HUES6 (cell line): ENCODE measurements at regions not wholly inside any gene's neighbourhood (a gene's known extent, or its start where the extent isn't known, plus 50 kb on each side); places are given as distances from the start of the nearest gene placed in this dataset.

Source experiments
- H3K27ac ChIP-seq: 2 replicates; pipeline ENCODE4 v1.7.0; 2013; ENCODE audit warnings: low read depth, mild to moderate bottlenecking, low read length, inconsistent platforms
- H3K27me3 ChIP-seq: 2 replicates; pipeline ENCODE4 v1.6.1; 2013; ENCODE audit warnings: low read length; ENCODE audit not compliant: control insufficient read depth, insufficient read depth
- H3K36me3 ChIP-seq: 2 replicates; pipeline ENCODE4 v1.6.1; 2013; ENCODE audit warnings: low read length; ENCODE audit not compliant: control insufficient read depth, insufficient read depth
- H3K4me1 ChIP-seq: 2 replicates; pipeline ENCODE4 v1.6.1; 2013; ENCODE audit warnings: low read length; ENCODE audit not compliant: control insufficient read depth, insufficient read depth
- H3K4me3 ChIP-seq: 2 replicates; pipeline ENCODE4 v1.5.1; 2013; ENCODE audit warnings: low read depth, low read length
- H3K9ac ChIP-seq: one replicate; pipeline ENCODE4 v1.6.1; 2013; ENCODE audit warnings: mild to moderate bottlenecking, low read length
- H3K9me3 ChIP-seq: 2 replicates; pipeline ENCODE4 v1.6.1; 2013; ENCODE audit warnings: low read depth, low read length; ENCODE audit not compliant: control insufficient read depth, insufficient read depth

- H3K9ac ChIP-seq = no peak overlapping the region
- no peaks in the 10 kb centered on the region for H3K4me1 ChIP-seq
- no peak overlapping the region for H3K4me3 ChIP-seq
- H3K36me3 ChIP-seq = no peaks in the 10 kb centered on the region
- no peaks in the 10 kb centered on the region for H3K9me3 ChIP-seq
- no peaks in the 10 kb centered on the region for H3K27me3 ChIP-seq
- H3K27ac ChIP-seq = no peak overlapping the region
Measured at GRCh38 chr9:13756943-13757342, 477.5 kb upstream of the MPDZ start.

GRCh38 chr9:13755551-13755950, 476.1 kb upstream of the MPDZ start:
- no peak overlapping the region for H3K9ac ChIP-seq
- H3K36me3 ChIP-seq = no peaks in the 10 kb centered on the region
- no peaks in the 10 kb centered on the region for H3K9me3 ChIP-seq
- no peak overlapping the region for H3K27ac ChIP-seq
- H3K4me3 ChIP-seq = no peak overlapping the region
- no peaks in the 10 kb centered on the region for H3K27me3 ChIP-seq
- no peaks in the 10 kb centered on the region for H3K4me1 ChIP-seq

DNA sequence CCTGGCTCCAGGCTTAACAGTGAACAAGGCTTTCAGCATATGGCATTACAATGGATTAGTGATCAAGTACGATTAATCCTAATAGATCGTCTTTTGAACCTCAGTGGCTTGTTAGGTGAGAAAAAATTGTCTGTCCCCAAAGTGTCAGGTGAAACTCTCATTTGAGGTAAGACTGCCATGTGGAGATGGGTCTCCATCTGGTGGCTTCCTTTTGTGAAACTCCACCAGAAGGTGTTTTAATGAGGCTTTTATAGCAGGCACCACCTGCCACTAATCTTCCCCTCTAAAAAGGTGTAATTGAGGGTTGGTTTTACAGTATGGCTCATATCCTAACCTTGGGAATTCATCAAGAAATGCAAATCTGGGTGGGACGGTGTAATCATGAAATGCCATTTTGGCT, 471.1 kb upstream of the MPDZ start:
- Histone ChIP-seq H3K9me3 (no peaks in the 10 kb centered on the region), H3K9ac (no peak overlapping the region), H3K36me3 (no peaks in the 10 kb centered on the region), H3K27ac (no peak overlapping the region), H3K4me1 (no peaks in the 10 kb centered on the region), H3K4me3 (no peak overlapping the region), H3K27me3 (no peaks in the 10 kb centered on the region)

DNA sequence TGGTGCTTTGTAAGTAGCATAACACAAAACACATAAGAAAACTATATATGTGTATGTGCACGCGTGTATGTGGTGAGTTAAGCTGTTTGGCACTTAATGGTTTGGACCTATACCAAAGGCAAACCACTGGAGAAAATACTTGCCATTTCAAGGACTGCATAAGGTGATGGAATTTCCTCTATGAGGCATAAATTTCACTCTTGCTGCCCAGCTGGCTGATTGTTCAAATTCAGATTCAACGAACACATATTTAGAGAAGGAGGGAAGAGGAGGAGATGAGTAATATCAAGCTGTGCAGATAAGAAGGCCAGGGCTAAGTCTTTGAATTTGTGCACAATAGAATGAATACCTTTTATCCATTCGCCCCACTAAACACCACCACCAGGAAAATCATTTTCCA, 470.6 kb upstream of the MPDZ start:
- H3K4me3 ChIP-seq = no peak overlapping the region
- no peaks in the 10 kb centered on the region for H3K9me3 ChIP-seq
- H3K27ac ChIP-seq = no peak overlapping the region

GRCh38 chr9:13746876-13747275, 467.4 kb upstream of the MPDZ start:
- Histone ChIP-seq H3K27ac (no peak overlapping the region), H3K9ac (no peak overlapping the region), H3K9me3 (no peaks in the 10 kb centered on the region)

More for the DNA sequence above, 470.6 kb upstream of the MPDZ start:
- Histone ChIP-seq H3K27me3 (no peaks in the 10 kb centered on the region), H3K9ac (no peak overlapping the region), H3K4me1 (no peaks in the 10 kb centered on the region), H3K36me3 (no peaks in the 10 kb centered on the region)

DNA sequence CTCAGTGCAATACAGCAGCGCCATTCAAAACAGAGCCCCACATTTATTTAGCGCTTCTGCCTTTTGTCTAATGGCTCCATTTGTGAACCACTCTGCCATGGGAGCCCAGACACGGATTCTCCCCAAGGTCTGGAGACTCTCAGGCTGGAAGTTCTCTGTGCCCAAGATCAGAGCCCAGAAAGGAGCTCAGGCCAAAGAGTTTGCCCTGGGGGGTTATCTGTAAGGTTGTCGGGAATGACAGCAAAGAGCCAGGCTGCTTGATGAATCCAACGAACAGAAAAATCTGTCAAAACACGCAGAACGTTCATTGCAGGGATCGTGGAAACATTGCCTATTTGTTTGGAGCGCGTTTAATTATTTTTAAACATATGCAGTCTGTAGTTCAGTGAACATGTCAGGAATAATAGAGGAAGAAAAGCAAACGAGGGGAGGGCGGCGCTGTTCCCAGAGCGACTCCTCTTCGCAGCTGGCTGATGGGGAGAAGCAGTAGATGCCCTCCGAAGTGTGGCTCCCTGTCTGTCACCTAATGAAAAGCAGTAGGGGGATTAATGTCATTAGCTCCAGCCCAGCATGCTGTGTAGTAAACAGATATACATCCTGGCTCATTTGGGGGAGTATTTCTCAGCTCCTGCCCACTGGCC, 464.9 kb upstream of the MPDZ start:
- no peaks in the 10 kb centered on the region for H3K36me3 ChIP-seq

More at GRCh38 chr9:13746876-13747275, 467.4 kb upstream of the MPDZ start:
- Histone ChIP-seq H3K4me3 (no peak overlapping the region), H3K27me3 (no peaks in the 10 kb centered on the region), H3K4me1 (no peaks in the 10 kb centered on the region), H3K36me3 (no peaks in the 10 kb centered on the region)

DNA sequence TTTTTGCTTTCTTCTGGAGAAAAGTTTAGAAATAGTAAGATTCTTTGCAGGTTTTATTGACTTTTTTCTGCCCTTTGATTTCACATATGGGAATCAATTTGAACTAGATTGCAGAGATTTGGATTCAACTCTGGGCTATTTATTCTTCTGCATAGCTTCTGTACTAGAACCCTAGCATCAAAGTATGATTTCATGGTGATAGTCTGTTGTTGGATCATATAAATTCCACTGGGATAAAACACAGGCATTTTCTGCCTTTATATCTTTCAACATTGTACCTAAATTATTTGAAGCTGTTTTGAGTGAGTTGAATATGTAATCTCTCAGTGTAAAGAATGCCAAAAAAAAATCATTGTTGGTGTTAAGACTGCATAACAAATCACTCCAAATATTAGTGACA, 458.4 kb upstream of the MPDZ start:
- H3K27ac ChIP-seq = no peak overlapping the region
- no peaks in the 10 kb centered on the region for H3K27me3 ChIP-seq
- no peaks in the 10 kb centered on the region for H3K9me3 ChIP-seq
- no peaks in the 10 kb centered on the region for H3K4me1 ChIP-seq
- H3K9ac ChIP-seq = no peak overlapping the region
- H3K36me3 ChIP-seq = no peaks in the 10 kb centered on the region
- no peak overlapping the region for H3K4me3 ChIP-seq

More for the DNA sequence above, 464.9 kb upstream of the MPDZ start:
- Histone ChIP-seq H3K4me1 (no peaks in the 10 kb centered on the region), H3K27me3 (no peaks in the 10 kb centered on the region), H3K4me3 (no peak overlapping the region), H3K9ac (no peak overlapping the region), H3K27ac (no peak overlapping the region), H3K9me3 (no peaks in the 10 kb centered on the region)

DNA sequence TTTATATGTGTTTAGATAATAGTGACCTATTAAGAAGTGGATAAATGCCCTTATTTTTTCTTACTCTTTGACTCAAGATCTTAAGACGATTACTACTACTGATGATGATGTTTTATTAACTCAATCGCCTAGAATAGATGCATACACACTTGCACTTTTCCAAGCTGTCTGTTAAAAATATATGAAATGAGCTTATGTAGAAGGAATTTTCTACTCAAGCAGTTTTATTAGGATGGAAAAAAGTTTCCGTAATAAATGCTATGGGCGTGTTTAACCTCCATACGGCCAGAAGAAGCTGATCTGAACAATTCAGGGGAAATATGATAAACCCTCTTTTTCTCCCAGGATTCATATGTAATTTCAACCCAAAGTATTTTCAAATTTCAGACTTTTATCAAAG, 455.7 kb upstream of the MPDZ start:
- Histone ChIP-seq H3K27me3 (no peaks in the 10 kb centered on the region), H3K4me3 (no peak overlapping the region), H3K9ac (no peak overlapping the region), H3K9me3 (no peaks in the 10 kb centered on the region), H3K4me1 (no peaks in the 10 kb centered on the region), H3K27ac (no peak overlapping the region), H3K36me3 (no peaks in the 10 kb centered on the region)

DNA sequence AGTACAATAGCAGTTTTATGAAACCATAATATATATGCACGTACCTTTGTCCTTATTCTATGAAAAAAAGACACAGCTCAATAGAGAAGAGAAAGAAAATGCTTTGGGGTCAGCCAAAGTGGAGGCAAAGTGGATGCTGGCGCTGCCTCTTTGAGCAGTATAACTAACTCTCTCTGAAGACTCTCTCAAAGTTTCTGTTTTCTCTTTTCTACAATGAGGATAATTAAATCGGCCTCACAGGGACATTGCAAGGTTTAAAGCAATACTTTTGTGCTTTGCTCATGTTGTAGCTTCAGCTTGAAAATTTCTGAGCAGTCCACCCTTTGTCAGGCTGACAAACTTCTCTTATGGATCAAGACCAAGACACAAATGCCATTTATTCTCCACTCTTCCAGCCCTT, 455.1 kb upstream of the MPDZ start:
- H3K9ac ChIP-seq = no peak overlapping the region

DNA sequence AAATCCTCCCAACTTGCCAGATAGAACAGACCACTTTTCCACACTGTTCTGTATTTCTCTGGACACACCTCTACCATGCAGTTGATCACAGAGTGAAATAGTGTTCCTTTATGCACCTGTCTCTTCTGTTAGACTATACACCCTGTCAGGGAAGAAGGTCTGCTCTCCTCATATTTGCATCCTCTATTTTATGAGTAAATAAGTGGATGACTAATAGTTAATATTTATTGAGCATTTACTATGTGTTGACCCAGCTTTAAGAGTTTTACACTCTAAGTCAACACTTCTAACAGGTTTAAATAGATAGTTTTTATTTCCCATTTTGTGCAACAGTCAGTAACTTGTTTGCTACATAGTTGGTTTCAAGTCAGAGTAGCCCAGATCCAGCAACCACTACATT, 452.8 kb upstream of the MPDZ start:
- H3K27me3 ChIP-seq = no peaks in the 10 kb centered on the region
- H3K4me3 ChIP-seq = no peak overlapping the region

More for the DNA sequence above, 455.1 kb upstream of the MPDZ start:
- no peaks in the 10 kb centered on the region for H3K36me3 ChIP-seq
- no peaks in the 10 kb centered on the region for H3K27me3 ChIP-seq
- H3K4me1 ChIP-seq = no peaks in the 10 kb centered on the region
- no peak overlapping the region for H3K27ac ChIP-seq
- no peaks in the 10 kb centered on the region for H3K9me3 ChIP-seq
- H3K4me3 ChIP-seq = no peak overlapping the region

GRCh38 chr9:13731637-13732036, 452.1 kb upstream of the MPDZ start:
- Histone ChIP-seq H3K36me3 (no peaks in the 10 kb centered on the region), H3K4me3 (no peak overlapping the region), H3K27ac (no peak overlapping the region), H3K4me1 (no peaks in the 10 kb centered on the region), H3K9ac (no peak overlapping the region), H3K9me3 (no peaks in the 10 kb centered on the region), H3K27me3 (no peaks in the 10 kb centered on the region)

More for the DNA sequence above, 452.8 kb upstream of the MPDZ start:
- no peak overlapping the region for H3K27ac ChIP-seq
- H3K4me1 ChIP-seq = no peaks in the 10 kb centered on the region
- H3K9me3 ChIP-seq = no peaks in the 10 kb centered on the region
- H3K9ac ChIP-seq = no peak overlapping the region
- H3K36me3 ChIP-seq = no peaks in the 10 kb centered on the region

DNA sequence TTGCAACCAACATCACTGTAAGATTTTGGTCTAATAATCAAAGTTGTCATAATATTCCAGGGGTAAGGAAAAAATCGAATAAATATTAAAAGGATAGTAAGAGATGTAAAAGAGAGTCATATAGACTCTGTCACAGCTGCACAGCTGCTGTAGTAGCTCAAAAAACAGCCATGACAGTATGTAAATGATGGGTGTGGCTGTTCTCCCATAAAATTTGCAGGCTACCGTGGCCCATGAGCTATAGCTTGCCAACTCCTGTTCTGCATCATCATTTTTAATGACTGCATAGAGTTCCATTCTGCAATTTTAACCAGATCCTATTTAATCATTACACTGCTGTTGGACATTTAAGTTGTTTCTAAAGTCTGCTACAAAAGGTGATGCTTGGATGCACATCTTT, 450.5 kb upstream of the MPDZ start:
- Histone ChIP-seq H3K9ac (no peak overlapping the region), H3K4me1 (no peaks in the 10 kb centered on the region), H3K27ac (no peak overlapping the region), H3K36me3 (no peaks in the 10 kb centered on the region), H3K9me3 (no peaks in the 10 kb centered on the region), H3K4me3 (no peak overlapping the region), H3K27me3 (no peaks in the 10 kb centered on the region)
